ENCODE measurements at regions not wholly inside any gene's neighbourhood (a gene's known extent, or its start where the extent isn't known, plus 50 kb on each side); places are given as distances from the start of the nearest gene placed in this dataset.

- TF ChIP-seq, protein P1, sequence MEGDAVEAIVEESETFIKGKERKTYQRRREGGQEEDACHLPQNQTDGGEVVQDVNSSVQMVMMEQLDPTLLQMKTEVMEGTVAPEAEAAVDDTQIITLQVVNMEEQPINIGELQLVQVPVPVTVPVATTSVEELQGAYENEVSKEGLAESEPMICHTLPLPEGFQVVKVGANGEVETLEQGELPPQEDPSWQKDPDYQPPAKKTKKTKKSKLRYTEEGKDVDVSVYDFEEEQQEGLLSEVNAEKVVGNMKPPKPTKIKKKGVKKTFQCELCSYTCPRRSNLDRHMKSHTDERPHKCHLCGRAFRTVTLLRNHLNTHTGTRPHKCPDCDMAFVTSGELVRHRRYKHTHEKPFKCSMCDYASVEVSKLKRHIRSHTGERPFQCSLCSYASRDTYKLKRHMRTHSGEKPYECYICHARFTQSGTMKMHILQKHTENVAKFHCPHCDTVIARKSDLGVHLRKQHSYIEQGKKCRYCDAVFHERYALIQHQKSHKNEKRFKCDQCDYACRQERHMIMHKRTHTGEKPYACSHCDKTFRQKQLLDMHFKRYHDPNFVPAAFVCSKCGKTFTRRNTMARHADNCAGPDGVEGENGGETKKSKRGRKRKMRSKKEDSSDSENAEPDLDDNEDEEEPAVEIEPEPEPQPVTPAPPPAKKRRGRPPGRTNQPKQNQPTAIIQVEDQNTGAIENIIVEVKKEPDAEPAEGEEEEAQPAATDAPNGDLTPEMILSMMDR (IDR thresholded peaks at IDR 0.05; ENCODE audit: insufficient read depth, missing control alignments) = no peak
- DNase-seq (ENCODE audit: insufficient read length, low spot score) (no peak), FAIRE-seq (no peak)
Observed at GRCh38 chr2:187865025-187865424, 310.8 kb upstream of the TFPI start.

DNA sequence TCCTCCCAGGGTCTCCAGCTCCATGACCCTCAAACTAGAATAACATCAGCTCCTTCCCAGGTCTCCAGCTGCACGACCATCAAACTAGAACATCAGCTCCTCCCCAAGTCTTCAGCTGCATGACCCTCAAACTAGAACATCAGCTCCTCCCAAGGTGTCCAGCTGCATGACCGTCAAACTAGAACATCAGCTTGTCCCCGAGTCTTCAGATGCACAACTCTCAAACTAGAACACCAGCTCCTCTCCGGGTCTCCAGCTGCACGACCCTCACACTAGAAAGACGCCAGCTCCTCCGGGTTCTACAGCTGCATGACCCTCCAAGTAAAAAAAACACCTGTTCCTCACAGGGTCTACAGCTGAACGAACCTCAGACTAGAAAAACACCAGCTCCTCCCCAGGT, 312.9 kb upstream of the TFPI start:
- TF ChIP-seq, protein P1 (IDR thresholded peaks at IDR 0.05; ENCODE audit: insufficient read depth, missing control alignments) = no peak
- FAIRE-seq (no peak), DNase-seq (ENCODE audit: insufficient read length, low spot score) (no peak)

DNA sequence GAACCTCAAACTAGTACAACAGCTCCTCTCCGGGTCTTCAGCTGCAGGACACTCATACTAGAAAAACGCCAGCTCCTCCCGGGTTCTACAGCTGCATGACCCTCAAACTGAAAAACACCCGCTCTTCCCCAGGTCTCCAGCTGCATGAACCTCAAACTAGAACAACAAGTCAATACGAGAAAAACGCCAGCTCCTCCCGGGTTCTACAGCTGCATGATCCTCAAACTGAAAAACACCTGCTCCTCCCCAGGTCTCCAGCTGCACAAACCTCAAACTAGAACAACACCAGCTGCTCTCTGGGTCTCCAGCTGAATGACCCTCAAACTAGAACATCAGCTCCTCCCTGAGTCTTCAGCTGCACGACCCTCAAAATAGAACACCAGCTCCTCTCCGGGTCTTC, 315.0 kb upstream of the TFPI start:
- DNase-seq (ENCODE audit: insufficient read length, low spot score) (no peak), FAIRE-seq (no peak)

GRCh38 chr2:187871506-187871905, 317.3 kb upstream of the TFPI start:
- DNase-seq (ENCODE audit: insufficient read length, low spot score) (no peak), FAIRE-seq (no peak)
- TF ChIP-seq, protein P1 (IDR thresholded peaks at IDR 0.05; ENCODE audit: insufficient read depth, missing control alignments) = no peak

More for the DNA sequence above, 315.0 kb upstream of the TFPI start:
- TF ChIP-seq, protein P1 (IDR thresholded peaks at IDR 0.05; ENCODE audit: insufficient read depth, missing control alignments) = no peak

- FAIRE-seq = no peak
- DNase-seq (ENCODE audit: insufficient read length, low spot score) = no peak
- TF ChIP-seq, protein P1 (IDR thresholded peaks at IDR 0.05; ENCODE audit: insufficient read depth, missing control alignments) = no peak
Observed at GRCh38 chr2:187873132-187873531, 318.9 kb upstream of the TFPI start.

GRCh38 chr2:187874786-187875185, 320.6 kb upstream of the TFPI start:
- FAIRE-seq (no peak), DNase-seq (ENCODE audit: insufficient read length, low spot score) (no peak)
- TF ChIP-seq, protein P1 (IDR thresholded peaks at IDR 0.05; ENCODE audit: insufficient read depth, missing control alignments) = no peak

DNA sequence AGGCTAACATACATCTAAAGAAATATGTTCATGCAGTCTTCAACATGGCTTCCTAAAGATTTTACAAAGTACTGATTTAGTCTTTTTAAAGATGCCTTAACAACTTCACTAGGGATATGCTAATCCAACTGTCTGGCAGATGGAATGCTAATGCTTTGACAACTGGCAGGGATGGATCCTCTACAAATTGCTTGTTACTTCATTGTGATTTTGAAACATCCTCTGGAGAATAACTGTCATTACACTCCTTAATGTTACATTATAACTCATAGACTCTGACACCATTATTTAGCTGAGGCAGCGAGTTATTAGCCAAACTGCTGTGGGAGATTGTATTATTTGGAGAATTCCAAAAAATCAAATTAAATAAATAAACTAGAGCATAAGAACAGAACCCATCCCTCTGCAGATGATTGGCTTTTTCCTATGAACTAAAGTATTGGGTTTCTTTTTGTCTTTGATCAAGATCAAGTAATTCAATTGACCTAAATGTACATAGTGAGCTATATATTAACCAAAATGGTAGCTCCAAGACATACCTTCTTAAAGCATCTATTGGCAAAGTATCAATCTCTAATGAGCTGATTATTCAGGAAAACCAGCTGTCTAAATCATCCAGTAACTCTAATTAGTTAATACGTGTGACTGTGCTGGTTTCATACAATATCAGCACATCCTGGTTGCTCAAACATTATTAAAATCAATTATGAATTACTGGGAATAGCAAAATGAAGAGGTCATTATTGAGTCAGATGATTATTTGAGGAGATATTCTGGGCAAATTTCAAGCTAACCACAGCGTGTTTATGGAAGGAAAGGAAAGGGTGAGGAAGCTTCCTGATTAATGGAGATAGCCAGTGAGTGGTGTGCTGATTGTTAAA, 321.3 kb upstream of the TFPI start:
- TF ChIP-seq, protein P1 (IDR thresholded peaks at IDR 0.05; ENCODE audit: insufficient read depth, missing control alignments) = no peak
- no peak for FAIRE-seq
- no peak for DNase-seq (ENCODE audit: insufficient read length, low spot score)
